Fibroblast of lung (primary cell): ENCODE measurements at regions not wholly inside any gene's neighbourhood (a gene's known extent, or its start where the extent isn't known, plus 50 kb on each side); places are given as distances from the start of the nearest gene placed in this dataset.

ENCODE experiments used
- CTCF ChIP-seq, 2 donors: IDR thresholded peaks in 1 of 2; conservative IDR thresholded peaks in 1 of 2; 1 replicate in 1 of 2; 2 replicates in 1 of 2; pipeline ENCODE4 v1.5.1; 2011 to 2012; ENCODE audit warnings: low read length in 2 of 2, control low read depth in 1 of 2, inconsistent platforms in 1 of 2, low read depth in 1 of 2, mild to moderate bottlenecking in 1 of 2
- EZH2 ChIP-seq: IDR thresholded peaks from 2 replicates; pipeline ENCODE4 v1.5.1; 2012; ENCODE audit warnings: low read length, control low read depth, mild to moderate bottlenecking; ENCODE audit errors: missing control alignments

DNA sequence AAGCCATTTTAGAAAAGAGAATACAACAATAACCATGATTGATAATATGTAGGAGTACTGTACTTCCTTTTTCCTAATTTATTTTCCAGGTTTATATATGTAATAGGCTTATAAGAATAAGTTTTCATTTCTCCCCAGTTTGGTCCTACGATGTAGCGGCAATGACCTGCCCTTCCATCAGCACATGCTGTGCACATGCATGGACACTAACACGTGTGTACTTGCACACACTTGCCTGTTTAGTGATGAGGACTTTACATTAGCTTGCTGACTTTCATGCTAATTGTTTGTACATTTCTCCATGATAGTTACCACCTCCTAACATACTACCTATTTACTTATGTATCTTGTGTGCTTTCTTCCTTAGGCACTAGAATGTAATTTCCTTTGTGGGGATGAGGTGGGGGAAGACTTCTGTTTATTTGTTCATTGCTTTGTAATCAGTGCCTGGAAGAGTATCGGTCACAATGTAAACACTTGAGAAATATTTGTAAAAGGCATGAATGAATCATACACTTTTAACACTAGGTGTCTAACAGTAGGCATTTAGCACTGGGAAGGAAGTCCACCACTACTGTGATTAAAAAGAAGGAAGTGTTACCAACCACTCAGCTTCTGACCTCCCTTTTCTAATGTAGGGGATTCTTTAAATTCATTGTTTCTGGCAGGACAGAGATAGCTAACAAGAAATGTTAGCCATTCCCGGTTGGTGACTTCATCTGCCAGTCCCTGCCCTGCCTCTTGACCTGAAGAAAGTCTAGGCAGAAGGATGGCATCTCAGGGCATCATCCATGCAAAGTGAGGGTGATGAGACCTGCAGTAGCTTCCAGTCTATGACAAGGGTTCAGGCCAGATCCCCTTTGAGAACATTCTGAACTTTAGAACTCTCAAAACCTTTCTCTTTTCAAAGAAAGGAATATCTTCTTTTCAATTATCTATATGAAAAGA is 120.2 kb upstream of the RAB18 start:
- no peak for TF ChIP-seq EZH2
- TF ChIP-seq CTCF (conservative IDR thresholded peaks at IDR 0.05 in 1 of 2, IDR thresholded peaks at IDR 0.05 in 1 of 2; ENCODE audit: low read depth in 1 of 2, low read length in 2 of 2), result no peak
